GM23248 (cell line): ENCODE measurements at regions not wholly inside any gene's neighbourhood (a gene's known extent, or its start where the extent isn't known, plus 50 kb on each side); places are given as distances from the start of the nearest gene placed in this dataset.

Source experiments
- EZH2 ChIP-seq: fragments of 200-600 bp; sonication (generic); IDR thresholded peaks from 2 replicates; pipeline ENCODE4 v1.6.1; 2018; ENCODE audit warnings: antibody characterized with exemption, mild to moderate bottlenecking; ENCODE audit not compliant: insufficient read depth, poor library complexity, severe bottlenecking
- EZH2phosphoT487 ChIP-seq: fragments of 200-600 bp; sonication (generic); IDR thresholded peaks from 2 replicates; pipeline ENCODE4 v1.6.1; 2018; ENCODE audit warnings: antibody characterized with exemption, moderate library complexity, mild to moderate bottlenecking, low read depth; ENCODE audit not compliant: insufficient read depth

DNA sequence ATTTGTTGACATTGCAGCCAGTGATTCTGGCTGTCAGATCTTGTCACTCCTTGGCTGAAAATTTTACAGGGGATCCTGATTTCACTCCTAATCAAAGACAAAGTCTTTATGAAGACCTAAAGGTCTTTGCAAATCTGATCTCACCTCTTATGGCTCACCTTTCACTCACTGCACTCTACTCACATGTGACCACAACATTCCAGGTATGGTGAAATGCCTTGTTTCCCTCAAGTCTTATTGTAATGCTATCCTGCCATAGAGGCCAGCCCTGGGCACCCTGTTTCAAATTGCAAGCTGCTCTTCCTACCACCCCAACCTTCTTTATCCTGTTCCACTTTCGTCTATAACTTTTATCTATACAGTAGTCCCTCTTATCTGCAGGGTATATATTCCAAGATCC, 200.1 kb downstream of the NDFIP2 start:
- TF ChIP-seq EZH2: no peak
- no peak for TF ChIP-seq EZH2phosphoT487
